GM12878 (cell line): ENCODE measurements at regions not wholly inside any gene's neighbourhood (a gene's known extent, or its start where the extent isn't known, plus 50 kb on each side); places are given as distances from the start of the nearest gene placed in this dataset.

Experiments
- ATAC-seq: fragments of 200-7000 bp; cut with Tn5 transposase; 3 replicates; pipeline ENCODE4 v1.9.1; 2020; ENCODE audit warnings: mild to moderate bottlenecking, moderate library complexity
- BruUV-seq: library from RNA; stranded (reverse); fragments of 400-500 nt; replicated peaks from 2 replicates; lab custom pipeline; 2021; lab: Mats Ljungman, UMichigan
- CTCF ChIA-PET: fragments of 300-600 bp; sonication (Branson Sonifier 250); formaldehyde crosslinking; extraction: SDS; loops from one replicate; lab custom pipeline; 2021; ENCODE audit warnings: inconsistent platforms; lab: Yijun Ruan, JAX
- POLR2A ChIA-PET: fragments of 350-600 bp; formaldehyde crosslinking; extraction: SDS; loops from one replicate; lab custom pipeline; 2021; ENCODE audit warnings: inconsistent platforms; lab: Charles Lee
- RAD21 ChIA-PET: fragments of 300-600 bp; sonication (Branson Sonifier 250); formaldehyde crosslinking; loops from one replicate; lab custom pipeline; 2023; ENCODE audit warnings: antibody characterized with exemption; ENCODE audit not compliant: unreplicated experiment; lab: Charles Lee
- SMC1A ChIA-PET: fragments of 300-600 bp; sonication (Branson Sonifier 250); formaldehyde crosslinking; loops from one replicate; lab custom pipeline; 2023; ENCODE audit not compliant: unreplicated experiment, uncharacterized antibody; lab: Charles Lee
- DNase-seq: peaks from one replicate; pipeline ENCODE4 v3.0.0-alpha.2; 2011; ENCODE audit warnings: low read depth, low spot score
- FAIRE-seq: peaks from 3 replicates; lab custom pipeline; 2011; peaks lifted over from hg19 to GRCh38; lab: Jason Lieb, UNC
- H2AFZ ChIP-seq: 2 replicates; pipeline ENCODE4 v1.6.0; 2011; ENCODE audit warnings: low read depth, low read length, control low read depth; ENCODE audit not compliant: control insufficient read depth
- H3K27ac ChIP-seq: 2 replicates; pipeline ENCODE4 v1.5.1; 2011; ENCODE audit warnings: control low read depth; ENCODE audit not compliant: control insufficient read depth, insufficient read depth
- H3K27me3 ChIP-seq, 2 experiments: replicated peaks in 1 of 2; 2 replicates each; pipeline versions ENCODE4 v1.6.0 to v1.6.1; 2011; ENCODE audit warnings: low read length in 1 of 2; ENCODE audit not compliant: control insufficient read depth in 2 of 2, insufficient read depth in 2 of 2
- H3K36me3 ChIP-seq, 2 experiments: 2 replicates each; pipeline ENCODE4 v1.5.1; 2011; ENCODE audit warnings: low read length in 1 of 2; ENCODE audit not compliant: control insufficient read depth in 2 of 2, insufficient read depth in 2 of 2
- H3K4me1 ChIP-seq: 2 replicates; pipeline ENCODE4 v1.6.1; 2011; ENCODE audit warnings: mild to moderate bottlenecking, low read length, moderate library complexity, mixed read lengths; ENCODE audit not compliant: control insufficient read depth, insufficient read depth
- H3K4me2 ChIP-seq: 2 replicates; pipeline ENCODE4 v1.6.0; 2011; ENCODE audit warnings: control low read depth; ENCODE audit not compliant: control insufficient read depth, insufficient read depth
- H3K4me3 ChIP-seq: fragments of 200-600 bp; sonication (generic); 2 replicates; pipeline ENCODE4 v1.5.1; 2016
- H3K79me2 ChIP-seq: 2 replicates; pipeline ENCODE4 v1.6.0; 2011; ENCODE audit warnings: low read length; ENCODE audit not compliant: control insufficient read depth, insufficient read depth
- H3K9ac ChIP-seq: 2 replicates; pipeline ENCODE4 v1.8.0; 2011; ENCODE audit warnings: low read length, control low read depth, mixed read lengths; ENCODE audit not compliant: control insufficient read depth, insufficient read depth
- H3K9me3 ChIP-seq: replicated peaks from 3 replicates; pipeline ENCODE4 v1.5.1; 2011; ENCODE audit warnings: mild to moderate bottlenecking, low read length; ENCODE audit not compliant: control insufficient read depth, insufficient read depth
- H4K20me1 ChIP-seq: 2 replicates; pipeline ENCODE4 v1.6.0; 2011; ENCODE audit not compliant: control insufficient read depth, insufficient read depth
- ATF7 ChIP-seq: fragments of 450-650 bp; IDR thresholded peaks from 2 replicates; pipeline ENCODE4 v1.6.1; 2016; ENCODE audit warnings: low read depth, mild to moderate bottlenecking
- CBFB ChIP-seq: IDR thresholded peaks from 2 replicates; pipeline ENCODE4 v1.6.1; 2016; ENCODE audit warnings: antibody characterized with exemption, low read depth
- CHD2 ChIP-seq: IDR thresholded peaks from 2 replicates; pipeline ENCODE4 v1.6.1; 2011; ENCODE audit warnings: low read depth, low read length, improper control_type of control experiment, borderline replicate concordance
- FOXK2 ChIP-seq: fragments of 450-650 bp; IDR thresholded peaks from 2 replicates; pipeline ENCODE4 v1.6.1; 2017; ENCODE audit warnings: mild to moderate bottlenecking, moderate library complexity
- HDAC6 ChIP-seq: fragments of 200-600 bp; sonication (generic); IDR thresholded peaks from one replicate; pipeline ENCODE4 v1.8.0; 2017; ENCODE audit warnings: antibody characterized with exemption; ENCODE audit not compliant: unreplicated experiment
- MXI1 ChIP-seq: fragments of 150-350 bp; IDR thresholded peaks from 2 replicates; pipeline ENCODE4 v1.6.1; 2011; ENCODE audit warnings: low read depth, mild to moderate bottlenecking, inconsistent platforms, low read length, improper control_type of control experiment
- PAX8 ChIP-seq: fragments of 450-650 bp; IDR thresholded peaks from 2 replicates; pipeline ENCODE4 v1.6.1; 2017; ENCODE audit warnings: mild to moderate bottlenecking, moderate library complexity
- SIX5 ChIP-seq: IDR thresholded peaks from 2 replicates; pipeline ENCODE4 v1.6.1; 2011; ENCODE audit warnings: mild to moderate bottlenecking, low read depth, low read length, moderate library complexity; ENCODE audit not compliant: severe bottlenecking
- SRF ChIP-seq, 2 experiments: IDR thresholded peaks; 2 replicates each; pipeline ENCODE4 v1.6.1; 2011; ENCODE audit warnings: low read depth in 2 of 2, low read length in 2 of 2, mild to moderate bottlenecking in 1 of 2, moderate library complexity in 1 of 2
- SUPT20H ChIP-seq: IDR thresholded peaks from 2 replicates; pipeline ENCODE4 v1.6.1; 2011; ENCODE audit warnings: low read depth, mild to moderate bottlenecking, low read length, moderate library complexity, borderline replicate concordance; ENCODE audit not compliant: control insufficient read depth
- TAF1 ChIP-seq: IDR thresholded peaks from 2 replicates; pipeline ENCODE4 v1.6.1; 2011; ENCODE audit warnings: mild to moderate bottlenecking, low read depth, low read length, borderline replicate concordance
- TBL1XR1 ChIP-seq: IDR thresholded peaks from 2 replicates; pipeline ENCODE4 v1.6.1; 2012; ENCODE audit warnings: low read depth, low read length, improper control_type of control experiment
- ZNF207 ChIP-seq: fragments of 450-650 bp; IDR thresholded peaks from 2 replicates; pipeline ENCODE4 v1.6.1; 2014; ENCODE audit warnings: antibody characterized with exemption, mild to moderate bottlenecking, borderline replicate concordance
- WGBS: methylation state at CpG from one replicate; pipeline ENCODE4 v1.1.6; 2016; ENCODE audit warnings: low lambda C conversion rate; ENCODE audit not compliant: insufficient replicate concordance, insufficient coverage; ENCODE audit errors: missing lambda C conversion rate; 5-methylcytosine and 5-hydroxymethylcytosine counted together
- in situ Hi-C: fragments of 300-500 bp; cut with MboI; formaldehyde crosslinking; loops from 9 replicates; pipeline ENCODE4 v1.14.3; 2018; ENCODE audit warnings: mixed read lengths
- intact Hi-C: fragments of 100-400 bp; cut with micrococcal nuclease; formaldehyde crosslinking; loops from one replicate; pipeline ENCODE4 v1.14.2; 2022; ENCODE audit not compliant: unreplicated experiment
- TF ChIP-seq, protein P1 (sequence below): IDR thresholded peaks from 2 replicates; pipeline ENCODE4 v1.6.1; 2011; ENCODE audit warnings: borderline replicate concordance, low read depth, mild to moderate bottlenecking, moderate library complexity, mixed read lengths, low read length; ENCODE audit not compliant: insufficient read depth; ENCODE audit errors: extremely low read length
- TF ChIP-seq, protein P2 (sequence below): fragments of 450-650 bp; formaldehyde crosslinking; IDR thresholded peaks from 2 replicates; pipeline ENCODE4 v1.5.0; 2022; ENCODE audit warnings: mild to moderate bottlenecking, missing genetic modification characterization
- TF ChIP-seq, protein P3 (sequence below): IDR thresholded peaks from 2 replicates; pipeline ENCODE4 v1.6.1; 2012; ENCODE audit warnings: low read length, inconsistent platforms

DNA sequence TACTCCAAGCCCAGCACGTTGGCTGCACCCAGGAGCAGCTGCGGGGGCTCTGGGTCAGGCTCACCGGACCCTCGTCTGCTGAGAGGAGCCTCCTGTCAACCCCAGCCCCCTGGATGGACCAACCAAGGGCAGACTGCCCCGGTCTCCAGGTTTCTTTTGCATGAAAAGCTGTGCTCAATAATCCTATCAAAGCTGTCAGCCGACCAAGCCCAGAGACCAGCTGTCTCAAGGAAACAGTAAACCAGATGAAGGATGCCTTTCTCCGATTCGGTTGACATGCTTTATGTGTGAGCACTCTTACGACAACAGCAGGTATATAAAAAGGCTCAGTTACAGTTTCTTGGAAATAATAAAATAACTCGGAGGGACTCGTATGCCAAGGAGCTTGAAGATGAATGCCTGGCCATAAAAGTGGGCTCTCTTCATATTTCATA is 71.6 kb upstream of the BAIAP2L1 start:
- Histone ChIP-seq H3K27ac (no peak overlapping the region), H2AFZ (no peak overlapping the region), H3K36me3 (no peaks in the 10 kb centered on the region), H3K4me3 (no peak overlapping the region), H4K20me1 (no peaks in the 10 kb centered on the region), H3K27me3 (no peaks in the 10 kb centered on the region), H3K4me1 (no peaks in the 10 kb centered on the region), H3K79me2 (no peaks in the 10 kb centered on the region), H3K4me2 (no peak overlapping the region), H3K9ac (no peak overlapping the region), H3K9me3 (no peaks in the 10 kb centered on the region)
- no TSS peak for BruUV-seq
- no peak for FAIRE-seq
- intact Hi-C loops: no loop called here
- no peak for DNase-seq
- 45% methylated on average over 11 of the region's 11 CpGs for WGBS
- in situ Hi-C loops: no loop called here
- ChIA-PET RAD21 (no interaction called here), POLR2A (no interaction called here), SMC1A (no interaction called here)
- ATAC-seq: no peak
- TF ChIP-seq, protein P1, sequence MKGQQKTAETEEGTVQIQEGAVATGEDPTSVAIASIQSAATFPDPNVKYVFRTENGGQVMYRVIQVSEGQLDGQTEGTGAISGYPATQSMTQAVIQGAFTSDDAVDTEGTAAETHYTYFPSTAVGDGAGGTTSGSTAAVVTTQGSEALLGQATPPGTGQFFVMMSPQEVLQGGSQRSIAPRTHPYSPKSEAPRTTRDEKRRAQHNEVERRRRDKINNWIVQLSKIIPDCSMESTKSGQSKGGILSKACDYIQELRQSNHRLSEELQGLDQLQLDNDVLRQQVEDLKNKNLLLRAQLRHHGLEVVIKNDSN: no peak
- TF ChIP-seq CHD2: no peak
- TF ChIP-seq ZNF207: no peak
- no peak for TF ChIP-seq FOXK2
- TF ChIP-seq HDAC6: no peak
- no peak for TF ChIP-seq PAX8
- TF ChIP-seq TBL1XR1: no peak
- TF ChIP-seq SUPT20H: no peak
- no peak for TF ChIP-seq ATF7
- no peak for TF ChIP-seq SRF (IDR thresholded peaks at IDR 0.05; ENCODE audit: low read depth in 2 of 2, low read length in 2 of 2)
- no peak for TF ChIP-seq TAF1
- no peak for TF ChIP-seq CBFB
- TF ChIP-seq MXI1: no peak
- TF ChIP-seq, protein P2, sequence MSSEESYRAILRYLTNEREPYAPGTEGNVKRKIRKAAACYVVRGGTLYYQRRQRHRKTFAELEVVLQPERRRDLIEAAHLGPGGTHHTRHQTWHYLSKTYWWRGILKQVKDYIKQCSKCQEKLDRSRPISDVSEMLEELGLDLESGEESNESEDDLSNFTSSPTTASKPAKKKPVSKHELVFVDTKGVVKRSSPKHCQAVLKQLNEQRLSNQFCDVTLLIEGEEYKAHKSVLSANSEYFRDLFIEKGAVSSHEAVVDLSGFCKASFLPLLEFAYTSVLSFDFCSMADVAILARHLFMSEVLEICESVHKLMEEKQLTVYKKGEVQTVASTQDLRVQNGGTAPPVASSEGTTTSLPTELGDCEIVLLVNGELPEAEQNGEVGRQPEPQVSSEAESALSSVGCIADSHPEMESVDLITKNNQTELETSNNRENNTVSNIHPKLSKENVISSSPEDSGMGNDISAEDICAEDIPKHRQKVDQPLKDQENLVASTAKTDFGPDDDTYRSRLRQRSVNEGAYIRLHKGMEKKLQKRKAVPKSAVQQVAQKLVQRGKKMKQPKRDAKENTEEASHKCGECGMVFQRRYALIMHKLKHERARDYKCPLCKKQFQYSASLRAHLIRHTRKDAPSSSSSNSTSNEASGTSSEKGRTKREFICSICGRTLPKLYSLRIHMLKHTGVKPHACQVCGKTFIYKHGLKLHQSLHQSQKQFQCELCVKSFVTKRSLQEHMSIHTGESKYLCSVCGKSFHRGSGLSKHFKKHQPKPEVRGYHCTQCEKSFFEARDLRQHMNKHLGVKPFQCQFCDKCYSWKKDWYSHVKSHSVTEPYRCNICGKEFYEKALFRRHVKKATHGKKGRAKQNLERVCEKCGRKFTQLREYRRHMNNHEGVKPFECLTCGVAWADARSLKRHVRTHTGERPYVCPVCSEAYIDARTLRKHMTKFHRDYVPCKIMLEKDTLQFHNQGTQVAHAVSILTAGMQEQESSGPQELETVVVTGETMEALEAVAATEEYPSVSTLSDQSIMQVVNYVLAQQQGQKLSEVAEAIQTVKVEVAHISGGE (CRISPR knock-in tag): no peak
- TF ChIP-seq SIX5: no peak
- TF ChIP-seq, protein P3, sequence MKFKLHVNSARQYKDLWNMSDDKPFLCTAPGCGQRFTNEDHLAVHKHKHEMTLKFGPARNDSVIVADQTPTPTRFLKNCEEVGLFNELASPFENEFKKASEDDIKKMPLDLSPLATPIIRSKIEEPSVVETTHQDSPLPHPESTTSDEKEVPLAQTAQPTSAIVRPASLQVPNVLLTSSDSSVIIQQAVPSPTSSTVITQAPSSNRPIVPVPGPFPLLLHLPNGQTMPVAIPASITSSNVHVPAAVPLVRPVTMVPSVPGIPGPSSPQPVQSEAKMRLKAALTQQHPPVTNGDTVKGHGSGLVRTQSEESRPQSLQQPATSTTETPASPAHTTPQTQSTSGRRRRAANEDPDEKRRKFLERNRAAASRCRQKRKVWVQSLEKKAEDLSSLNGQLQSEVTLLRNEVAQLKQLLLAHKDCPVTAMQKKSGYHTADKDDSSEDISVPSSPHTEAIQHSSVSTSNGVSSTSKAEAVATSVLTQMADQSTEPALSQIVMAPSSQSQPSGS: no peak
- TF ChIP-seq, all 136 proteins: peak for 0
- CTCF ChIA-PET: interaction anchor here (0.8 to 1.1 kb wide), 2 partner anchors 273 to 384 kb away, joined by 3 read pairs; no protein-coding TSS in a partner anchor
